Caco-2 (cell line): ENCODE measurements at regions not wholly inside any gene's neighbourhood (a gene's known extent, or its start where the extent isn't known, plus 50 kb on each side); places are given as distances from the start of the nearest gene placed in this dataset.

Experiments
- BruUV-seq: library from RNA; stranded (reverse); fragments of 400-500 nt; replicated peaks from 2 replicates; lab custom pipeline; 2021; lab: Mats Ljungman, UMichigan
- CTCF ChIA-PET: fragments of 300-600 bp; sonication (Branson Sonifier 250); formaldehyde crosslinking; loops from one replicate; lab custom pipeline; 2022; ENCODE audit warnings: antibody characterized with exemption; lab: Charles Lee
- POLR2A ChIA-PET: fragments of 300-600 bp; sonication (Branson Sonifier 250); formaldehyde crosslinking; loops from one replicate; lab custom pipeline; 2022; ENCODE audit warnings: antibody characterized with exemption; lab: Charles Lee
- DNase-seq, 2 experiments: peaks; one replicate each; pipeline versions ENCODE4 v3.0.0 to v3.0.0-alpha.2; 2020 to 2022
- H3K27me3 ChIP-seq: replicated peaks from 2 replicates; pipeline ENCODE4 v1.6.0; 2011; ENCODE audit warnings: low read length; ENCODE audit not compliant: control insufficient read depth, insufficient read depth
- H3K36me3 ChIP-seq: 2 replicates; pipeline ENCODE4 v1.5.1; 2011; ENCODE audit warnings: low read length; ENCODE audit not compliant: control insufficient read depth, insufficient read depth
- H3K4me1 ChIP-seq: fragments of 250-450 bp; sonication (Bioruptor Pico); 2 replicates; pipeline ENCODE4 v1.5.1; 2020; ENCODE audit warnings: mild to moderate bottlenecking
- H3K4me3 ChIP-seq: 2 replicates; pipeline ENCODE4 v1.5.1; 2011; ENCODE audit warnings: low read depth, mild to moderate bottlenecking, control low read depth, low read length
- H3K9me3 ChIP-seq: fragments of 250-450 bp; sonication (Bioruptor Pico); 2 replicates; pipeline ENCODE4 v1.5.1; 2020; ENCODE audit warnings: mild to moderate bottlenecking, moderate library complexity
- H3K27ac Mint-ChIP-seq: one replicate; pipeline ENCODE4 v1.8.0; 2022; ENCODE audit warnings: mixed read lengths; ENCODE audit not compliant: unreplicated experiment
- H3K27me3 Mint-ChIP-seq: one replicate; pipeline ENCODE4 v1.8.0; 2022; ENCODE audit warnings: mixed read lengths; ENCODE audit not compliant: insufficient read depth, unreplicated experiment
- H3K36me3 Mint-ChIP-seq: one replicate; pipeline ENCODE4 v1.8.0; 2022; ENCODE audit warnings: mild to moderate bottlenecking, mixed read lengths; ENCODE audit not compliant: insufficient read depth, unreplicated experiment
- H3K4me1 Mint-ChIP-seq: one replicate; pipeline ENCODE4 v1.8.0; 2022; ENCODE audit warnings: low read depth, mixed read lengths; ENCODE audit not compliant: unreplicated experiment
- H3K4me3 Mint-ChIP-seq: one replicate; pipeline ENCODE4 v1.8.0; 2022; ENCODE audit warnings: mild to moderate bottlenecking, moderate library complexity, mixed read lengths; ENCODE audit not compliant: unreplicated experiment
- H3K9me3 Mint-ChIP-seq: one replicate; pipeline ENCODE4 v1.8.0; 2022; ENCODE audit warnings: mixed read lengths; ENCODE audit not compliant: unreplicated experiment
- CTCF ChIP-seq, 2 experiments: fragments of 200-600 bp in 1 of 2; IDR thresholded peaks; 1 replicate in 1 of 2; 2 replicates in 1 of 2; pipeline versions ENCODE4 v1.5.1 to v1.8.0; 2011 to 2022; ENCODE audit warnings: antibody characterized with exemption in 1 of 2, control low read depth in 1 of 2, inconsistent platforms in 1 of 2, low read depth in 1 of 2, low read length in 1 of 2, mild to moderate bottlenecking in 1 of 2, moderate library complexity in 1 of 2; ENCODE audit not compliant: insufficient read depth in 1 of 2, severe bottlenecking in 1 of 2, unreplicated experiment in 1 of 2
- intact Hi-C: fragments of 100-400 bp; cut with micrococcal nuclease; formaldehyde crosslinking; loops from one replicate; pipeline ENCODE4 v1.10.0; 2022; ENCODE audit not compliant: unreplicated experiment

GRCh38 chr14:51356381-51356780 lies 116.3 kb downstream of the TMX1 start:
- TF ChIP-seq CTCF (IDR thresholded peaks at IDR 0.05; ENCODE audit: insufficient read depth in 1 of 2, low read depth in 1 of 2, low read length in 1 of 2, severe bottlenecking in 1 of 2, unreplicated experiment in 1 of 2) = no peak
- peaks cover 7% of the 10 kb centered on the region for H3K4me1 Mint-ChIP-seq
- H3K9me3 Mint-ChIP-seq = no peaks in the 10 kb centered on the region
- H3K4me3 Mint-ChIP-seq = no peak overlapping the region
- Histone ChIP-seq H3K36me3 (no peaks in the 10 kb centered on the region), H3K27me3 (no peaks in the 10 kb centered on the region), H3K4me3 (no peak overlapping the region), H3K9me3 (no peaks in the 10 kb centered on the region), H3K4me1 (no peaks in the 10 kb centered on the region; the same call in 1 of the 2 replicates)
- no TSS peak for BruUV-seq
- intact Hi-C loops = no loop called here
- no peaks in the 10 kb centered on the region for H3K27me3 Mint-ChIP-seq
- H3K36me3 Mint-ChIP-seq = no peaks in the 10 kb centered on the region
- DNase-seq = no peak
- no peak overlapping the region for H3K27ac Mint-ChIP-seq
- ChIA-PET CTCF (no interaction called here), POLR2A (interaction anchor here (0.6 kb wide), 1 partner anchor 42 kb away, joined by 4 read pairs; no protein-coding TSS in a partner anchor)

- ChIA-PET CTCF (no interaction called here), POLR2A (no interaction called here)
- Histone ChIP-seq H3K4me1 (no peaks in the 10 kb centered on the region; the same call in 1 of the 2 replicates), H3K27me3 (no peaks in the 10 kb centered on the region), H3K36me3 (no peaks in the 10 kb centered on the region), H3K9me3 (no peaks in the 10 kb centered on the region), H3K4me3 (no peak overlapping the region)
- BruUV-seq = no TSS peak
- no peak for TF ChIP-seq CTCF (IDR thresholded peaks at IDR 0.05; ENCODE audit: insufficient read depth in 1 of 2, low read depth in 1 of 2, low read length in 1 of 2, severe bottlenecking in 1 of 2, unreplicated experiment in 1 of 2)
- intact Hi-C loops = no loop called here
- no peaks in the 10 kb centered on the region for H3K9me3 Mint-ChIP-seq
- no peak overlapping the region for H3K4me3 Mint-ChIP-seq
- no peak overlapping the region for H3K27ac Mint-ChIP-seq
- H3K27me3 Mint-ChIP-seq = no peaks in the 10 kb centered on the region
- H3K36me3 Mint-ChIP-seq = no peaks in the 10 kb centered on the region
- no peak for DNase-seq
- peaks cover 7% of the 10 kb centered on the region for H3K4me1 Mint-ChIP-seq
These were observed 117.2 kb downstream of the TMX1 start for GRCh38 chr14:51357250-51357649.

DNA sequence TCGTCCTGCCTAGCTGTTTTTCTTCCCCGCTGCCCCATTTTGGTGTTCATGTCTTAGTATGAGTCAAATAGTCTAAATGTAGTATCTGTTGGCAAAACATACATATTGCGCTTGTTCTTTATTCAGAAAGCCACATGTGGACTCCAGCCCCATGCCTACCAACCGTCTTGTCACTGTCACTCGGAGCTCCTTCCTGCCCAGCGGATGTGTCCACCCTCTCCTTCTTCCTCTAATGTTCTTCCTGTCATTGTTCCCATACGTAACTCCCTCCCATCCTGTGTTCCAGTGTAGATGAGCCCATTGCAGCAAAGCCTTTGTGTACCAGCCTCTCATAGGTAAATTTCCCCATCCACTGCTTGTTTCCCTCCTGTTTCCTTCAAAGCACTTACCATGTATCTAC lies 120.5 kb downstream of the TMX1 start:
- no peak overlapping the region for H3K27ac Mint-ChIP-seq
- Histone ChIP-seq H3K27me3 (no peaks in the 10 kb centered on the region), H3K9me3 (no peaks in the 10 kb centered on the region), H3K4me3 (no peak overlapping the region), H3K36me3 (no peaks in the 10 kb centered on the region), H3K4me1 (no peaks in the 10 kb centered on the region)
- no peaks in the 10 kb centered on the region for H3K9me3 Mint-ChIP-seq
- BruUV-seq = no TSS peak
- H3K4me1 Mint-ChIP-seq = peaks cover under 1% of the 10 kb centered on the region
- H3K36me3 Mint-ChIP-seq = no peaks in the 10 kb centered on the region
- H3K4me3 Mint-ChIP-seq = no peak overlapping the region
- POLR2A ChIA-PET = no interaction called here
- H3K27me3 Mint-ChIP-seq = no peaks in the 10 kb centered on the region
- no peak for TF ChIP-seq CTCF (IDR thresholded peaks at IDR 0.05; ENCODE audit: insufficient read depth in 1 of 2, low read depth in 1 of 2, low read length in 1 of 2, severe bottlenecking in 1 of 2, unreplicated experiment in 1 of 2)
- no peak for DNase-seq
- CTCF ChIA-PET = no interaction called here
- intact Hi-C loops = no loop called here
